Suppressor macrophage treated with lipopolysaccharide for 1 hour (primary cell): ENCODE measurements at regions not wholly inside any gene's neighbourhood (a gene's known extent, or its start where the extent isn't known, plus 50 kb on each side); places are given as distances from the start of the nearest gene placed in this dataset.
"Not testable (repeated sequence)": the region's sequence is repeated elsewhere in the genome, so short reads cannot be mapped to it uniquely, and the experiment has no call there.

Experiments used
- DNase-seq, 3 donors: peaks; one replicate each; pipeline ENCODE4 v3.0.0-alpha.2; 2020 to 2022

DNA sequence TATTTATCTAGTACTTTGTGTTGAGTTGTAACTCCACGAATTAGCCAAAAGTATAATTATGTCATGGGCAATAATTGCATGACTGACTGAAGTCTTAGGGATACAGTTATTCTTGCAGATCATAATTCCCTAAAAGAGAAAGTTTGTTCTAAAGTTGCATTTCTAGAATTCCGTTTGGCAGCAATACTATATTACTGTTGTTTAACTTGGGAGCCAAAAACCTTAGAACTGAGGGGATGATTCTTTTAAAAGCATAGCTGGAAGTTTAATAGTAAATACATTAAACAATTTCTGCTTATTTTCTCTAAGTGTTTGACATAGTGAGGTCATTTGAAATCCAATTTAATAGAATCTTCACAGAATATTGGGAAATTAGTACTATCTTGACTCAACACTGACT lies 356.4 kb upstream of the ADAMTS5 start:
- no peak for DNase-seq

DNA sequence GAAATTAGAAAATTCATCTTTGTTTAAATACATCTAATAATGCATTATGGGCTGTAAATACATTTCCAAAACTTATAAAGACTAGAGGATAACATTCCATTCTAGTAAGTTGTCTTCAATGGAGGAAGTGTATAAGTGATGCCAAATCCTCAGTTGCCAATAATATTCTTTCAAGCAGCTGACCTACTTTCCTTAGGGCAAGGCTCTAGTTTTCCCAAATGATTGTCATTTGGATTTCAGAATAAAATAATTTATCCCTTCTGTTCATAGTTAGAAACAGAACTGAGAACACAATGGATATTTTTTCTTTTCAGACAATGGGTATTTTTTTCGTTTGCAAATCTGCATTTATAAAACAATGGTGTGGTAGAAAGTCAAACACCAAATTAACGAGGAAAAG lies 354.9 kb upstream of the ADAMTS5 start:
- DNase-seq: no peak

DNA sequence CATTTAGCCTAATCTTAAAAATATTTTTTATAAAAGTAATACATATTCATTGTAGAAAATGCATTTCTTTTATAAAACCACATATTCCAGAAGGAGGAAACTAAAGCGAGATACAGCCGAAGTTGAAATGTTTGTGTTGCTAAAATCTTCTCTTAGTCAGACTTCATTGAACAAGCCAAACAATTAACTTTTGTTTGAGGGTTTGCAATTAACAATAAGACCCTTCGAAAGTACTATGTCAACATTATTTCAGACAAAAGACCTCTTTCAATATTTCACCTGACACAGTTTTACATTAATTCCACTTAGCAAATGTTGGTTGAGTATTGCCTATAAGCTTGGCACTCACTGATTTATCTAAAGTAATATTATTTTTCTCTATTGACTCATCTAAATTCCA lies 354.0 kb upstream of the ADAMTS5 start:
- DNase-seq: no peak

DNA sequence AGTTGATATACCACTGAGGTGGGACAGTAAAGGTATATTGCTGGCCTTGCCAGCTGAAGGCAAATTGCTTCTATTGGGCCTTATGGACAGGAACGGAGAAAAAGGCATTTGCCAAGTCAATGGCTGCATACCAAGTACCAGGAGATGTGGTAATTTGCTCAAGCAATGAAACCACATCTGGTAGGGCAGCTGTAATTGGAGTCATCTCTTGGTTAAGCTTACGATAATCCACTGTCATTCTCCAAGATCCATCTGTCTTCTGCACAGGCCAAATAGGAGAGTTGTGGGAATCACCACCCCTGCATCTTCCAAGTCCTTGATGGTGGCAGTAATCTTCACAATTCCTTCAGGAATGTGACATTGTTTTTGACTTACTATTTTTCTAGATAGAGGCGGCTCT lies 350.7 kb upstream of the ADAMTS5 start:
- not testable (repeated sequence) for DNase-seq

DNA sequence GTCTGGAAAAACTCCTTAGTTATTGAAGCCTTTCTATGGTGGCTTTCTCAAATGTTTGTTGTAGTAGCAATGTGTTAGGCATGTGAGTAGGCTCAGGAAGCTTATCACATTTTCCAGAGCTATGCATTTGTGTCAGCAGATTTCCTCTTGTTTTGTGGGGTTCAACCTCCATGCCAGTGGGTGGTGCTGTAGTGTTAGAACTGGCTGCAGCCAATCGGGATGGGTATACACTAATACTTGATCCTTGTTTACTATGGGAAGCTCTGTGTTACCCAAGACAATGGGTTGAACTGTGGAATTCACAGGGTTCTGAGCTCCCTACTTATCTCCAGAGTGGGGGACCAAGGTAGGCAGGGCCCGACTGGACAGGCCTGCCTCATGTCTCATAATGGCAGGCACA lies 348.5 kb upstream of the ADAMTS5 start:
- DNase-seq: no peak

DNA sequence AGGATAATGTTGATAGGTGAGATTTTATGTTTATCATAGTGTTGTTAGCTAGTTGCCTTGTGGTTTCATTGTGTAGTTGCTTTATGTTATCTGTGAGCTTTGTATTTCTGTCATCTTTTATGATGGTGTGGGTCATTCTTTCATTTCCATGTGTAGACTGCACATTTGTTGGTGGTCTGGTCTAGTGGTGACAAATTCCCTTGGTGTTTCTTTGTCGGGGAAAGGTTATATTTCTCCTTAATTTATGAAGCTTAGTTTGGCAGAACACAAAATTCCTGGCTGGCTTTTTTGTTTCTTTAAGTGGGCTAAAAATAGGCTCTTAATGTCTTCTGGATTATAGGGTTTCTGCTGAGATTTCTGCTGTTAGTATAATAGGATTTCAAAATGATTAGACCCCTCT lies 347.2 kb upstream of the ADAMTS5 start:
- no peak for DNase-seq

DNA sequence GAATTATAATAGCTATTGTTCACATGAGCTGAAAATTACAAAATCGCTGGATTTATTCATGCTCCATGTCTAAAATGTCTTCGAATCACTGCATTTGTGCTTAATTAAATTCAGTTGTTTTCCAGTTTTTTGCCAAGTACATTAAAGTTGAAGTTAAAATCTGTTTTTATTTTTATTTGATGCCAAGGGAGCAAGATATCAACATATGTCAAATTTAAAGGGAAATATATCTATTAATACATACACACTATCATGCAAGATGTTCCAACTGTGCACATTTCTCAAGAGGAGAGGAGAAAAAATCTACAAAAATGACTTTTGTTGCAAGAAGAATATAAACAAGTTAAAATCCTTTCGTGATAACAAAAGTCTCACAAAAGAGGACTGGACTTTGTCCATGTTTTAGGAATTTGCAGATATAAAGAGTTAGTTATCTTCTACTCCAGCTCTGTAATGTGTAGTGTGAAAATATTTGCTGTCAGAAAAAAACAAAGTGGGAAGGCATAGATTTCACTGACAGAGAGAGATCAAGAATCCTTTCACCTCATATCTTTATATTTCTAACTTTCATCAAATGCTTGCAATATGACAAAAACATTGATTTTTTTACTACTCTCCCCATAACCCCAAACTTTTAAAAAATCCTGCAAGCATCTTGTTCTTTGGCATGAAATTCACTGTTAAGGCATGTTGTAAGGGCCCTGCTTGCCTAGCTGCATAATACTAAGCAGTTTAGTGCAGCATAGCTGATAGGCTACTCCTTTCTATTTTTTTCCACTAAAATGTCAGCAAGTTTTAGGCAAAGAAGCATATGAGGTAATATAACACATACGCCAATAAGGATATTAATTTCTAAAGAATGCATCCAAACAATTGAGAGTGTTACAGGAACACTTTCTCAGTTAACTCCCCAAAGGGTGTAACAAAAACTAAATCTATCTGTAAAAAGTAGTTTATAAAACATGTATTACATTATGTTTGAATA lies 340.2 kb upstream of the ADAMTS5 start:
- no peak for DNase-seq

DNA sequence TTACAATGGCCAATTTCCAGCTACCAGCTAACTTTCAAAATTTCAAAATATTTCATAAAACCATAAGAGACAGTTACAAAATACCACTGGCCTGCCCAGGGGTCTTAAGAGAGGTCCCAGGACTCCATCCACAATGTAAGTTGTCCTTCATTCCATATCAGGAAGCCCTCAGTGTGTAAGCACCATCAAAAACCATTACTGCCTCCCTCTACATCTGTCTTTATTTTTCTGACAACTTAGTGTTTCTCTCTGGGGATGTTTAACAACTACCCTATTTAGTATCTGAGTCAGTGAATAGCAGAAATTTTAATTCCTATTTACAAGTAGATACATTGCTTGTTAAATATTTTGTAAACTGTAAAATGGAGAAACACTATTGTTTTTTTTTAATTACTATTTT lies 339.3 kb upstream of the ADAMTS5 start:
- DNase-seq: no peak

DNA sequence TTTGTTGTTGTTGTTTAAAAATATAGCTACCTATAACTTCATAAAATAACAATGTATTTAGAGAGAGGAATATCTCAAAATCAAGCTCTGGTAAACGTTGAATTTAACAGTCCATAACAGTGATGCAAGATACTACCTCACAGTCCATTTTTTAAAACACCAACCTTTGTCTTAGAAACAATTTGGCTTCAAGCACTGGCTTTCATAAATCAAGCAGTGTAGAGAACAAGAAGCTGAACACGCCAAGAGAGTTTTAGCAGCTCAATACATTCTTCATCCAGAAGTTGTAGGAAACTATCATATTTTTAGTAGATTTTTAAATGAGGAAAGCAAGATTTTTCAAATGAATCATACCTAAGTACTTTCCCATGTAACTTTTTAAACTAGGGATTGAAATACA lies 334.3 kb upstream of the ADAMTS5 start:
- no peak for DNase-seq

DNA sequence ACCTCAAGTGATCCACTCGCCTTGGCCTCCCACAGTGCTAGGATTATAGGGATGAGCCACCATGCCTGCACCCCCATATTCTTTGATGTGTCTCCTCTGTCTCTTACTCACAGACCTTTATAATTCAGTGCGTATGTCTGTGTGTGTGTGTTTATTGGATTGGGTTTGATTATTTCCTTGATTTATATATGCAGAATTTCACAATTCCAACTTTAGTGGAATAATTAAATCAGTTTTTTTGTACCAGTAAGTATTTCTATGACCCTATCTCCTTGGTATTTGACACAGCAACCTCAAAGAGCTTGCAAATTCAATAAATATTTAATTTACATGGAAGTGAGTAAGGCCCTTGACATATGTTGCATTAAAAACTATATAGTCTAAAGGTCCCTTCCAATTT lies 333.9 kb upstream of the ADAMTS5 start:
- DNase-seq: no peak

DNA sequence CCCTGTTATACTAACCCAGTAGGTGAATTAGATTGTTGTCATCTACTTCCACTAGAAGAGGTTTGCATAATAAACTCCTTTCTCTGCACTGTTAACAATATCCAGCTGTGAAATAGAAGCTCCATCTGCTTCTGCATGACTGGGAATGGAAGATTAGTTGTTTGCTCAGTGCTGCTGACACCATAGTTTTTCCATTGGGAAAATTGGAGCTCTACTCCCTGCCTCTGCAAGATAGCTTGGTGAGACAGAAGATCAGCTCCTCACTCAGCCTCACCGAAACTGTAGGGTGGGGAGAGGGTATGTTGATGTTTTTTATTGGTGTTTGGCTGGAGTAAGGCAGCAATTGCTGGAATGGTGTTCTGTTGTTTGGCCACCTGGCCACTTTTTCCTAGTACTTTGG lies 331.6 kb upstream of the ADAMTS5 start:
- DNase-seq: no peak

DNA sequence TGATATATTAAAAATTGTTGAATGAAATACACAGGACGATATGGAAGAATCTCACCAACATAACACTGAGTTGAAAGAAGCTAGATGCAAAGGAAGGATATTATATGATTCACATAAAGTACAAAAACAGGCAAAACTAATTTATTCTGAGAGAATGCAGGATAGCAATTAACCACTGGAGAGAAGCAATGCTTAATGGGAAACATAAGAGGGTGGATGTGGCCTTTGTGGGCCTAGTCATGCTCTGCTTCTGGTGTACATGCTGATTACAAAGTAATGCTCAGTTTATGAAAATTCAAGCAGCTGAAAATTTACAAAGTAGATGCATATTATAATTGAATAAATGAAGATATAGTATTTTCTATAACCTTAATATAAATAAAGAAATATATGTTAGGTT lies 326.4 kb upstream of the ADAMTS5 start:
- DNase-seq: no peak

DNA sequence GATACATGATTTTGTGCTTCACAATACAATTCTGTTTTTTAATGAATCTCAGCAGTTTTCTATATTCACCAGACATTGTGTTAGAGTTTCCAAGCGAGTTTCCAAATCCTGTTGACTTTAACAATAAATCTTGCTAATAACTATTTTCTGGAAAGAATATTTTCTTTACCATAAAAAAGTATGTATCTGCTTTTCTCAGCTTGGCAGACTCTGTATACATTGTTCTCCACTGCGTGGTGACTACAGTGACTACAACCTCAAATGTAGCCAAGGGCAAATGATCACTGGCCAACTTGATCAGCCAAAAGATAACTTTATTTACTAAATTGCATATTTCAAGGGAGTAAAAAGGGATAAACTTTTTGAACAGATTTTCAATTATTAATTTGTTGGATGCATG lies 325.9 kb upstream of the ADAMTS5 start:
- no peak for DNase-seq

DNA sequence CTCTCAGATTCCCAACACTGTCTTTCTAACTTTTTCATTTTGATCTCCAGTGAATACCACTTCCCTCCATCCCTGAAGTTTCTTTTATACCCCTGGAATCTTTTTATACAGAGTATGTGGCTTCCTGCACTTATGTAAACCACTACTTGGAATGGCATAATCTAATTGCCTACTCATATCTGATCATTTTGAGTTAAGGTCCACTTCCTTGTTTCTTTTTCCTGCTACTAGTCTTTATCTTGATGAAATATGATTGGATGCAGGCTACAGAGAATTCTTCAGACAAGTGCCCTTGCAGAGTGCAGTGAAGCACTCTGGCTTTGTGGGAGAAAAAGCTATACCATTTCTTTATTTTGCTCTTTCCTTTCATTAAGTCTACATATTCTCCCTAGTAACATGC lies 325.3 kb upstream of the ADAMTS5 start:
- DNase-seq: no peak

DNA sequence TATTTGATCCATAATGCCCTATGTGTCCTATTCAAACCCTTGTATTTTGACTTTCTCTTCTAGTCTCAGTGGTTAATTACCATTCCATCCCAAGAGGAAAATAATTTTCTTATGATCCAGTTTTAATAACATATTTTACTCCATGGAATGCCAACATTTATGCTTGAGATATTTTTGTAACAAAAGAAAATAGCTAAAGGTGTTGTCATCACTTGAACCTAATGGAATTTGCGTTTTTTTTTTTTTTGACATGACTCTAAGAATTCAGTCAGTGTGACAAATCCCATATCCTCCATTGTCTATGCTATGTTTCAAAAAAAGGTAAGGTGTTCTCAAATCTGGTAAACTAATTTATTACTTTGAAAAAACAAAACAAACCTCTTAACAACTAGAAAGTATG lies 324.1 kb upstream of the ADAMTS5 start:
- DNase-seq: no peak

DNA sequence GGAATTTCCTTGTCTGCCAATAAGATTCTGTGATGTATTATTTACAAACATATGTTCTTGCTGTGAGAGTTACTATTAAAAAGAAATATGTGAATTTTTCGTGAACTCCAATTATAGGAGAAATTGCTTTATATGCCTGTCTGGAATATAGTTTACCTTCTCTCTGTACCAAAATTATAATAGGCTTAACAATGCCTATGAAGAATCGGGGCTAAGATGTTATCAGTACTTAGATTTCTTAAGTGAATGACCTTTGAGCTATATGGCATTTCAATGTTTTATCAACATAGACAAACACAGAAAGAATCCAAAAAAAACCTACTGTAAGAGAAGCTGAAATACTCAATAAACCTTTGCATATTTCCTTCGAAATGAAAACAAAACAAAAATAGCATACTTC lies 323.1 kb upstream of the ADAMTS5 start:
- no peak for DNase-seq

DNA sequence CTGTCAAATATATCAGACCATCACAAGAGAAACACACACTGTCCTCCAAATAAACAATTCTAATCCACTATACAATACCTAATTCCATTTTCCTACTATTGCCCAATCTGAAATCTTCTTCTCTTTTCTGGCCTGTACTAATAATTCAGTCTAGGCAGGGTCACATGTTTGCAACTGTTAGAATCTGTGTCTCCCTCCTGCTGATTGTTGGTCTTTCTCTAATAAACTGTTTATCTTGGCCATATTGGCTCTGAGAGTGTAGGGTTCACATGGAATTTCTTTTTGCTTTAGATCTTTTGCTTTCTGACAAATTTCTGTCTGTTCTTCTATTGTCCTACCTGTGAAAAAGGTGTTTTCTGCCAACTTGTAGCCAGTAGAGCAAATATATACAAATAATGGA lies 319.9 kb upstream of the ADAMTS5 start:
- no peak for DNase-seq

DNA sequence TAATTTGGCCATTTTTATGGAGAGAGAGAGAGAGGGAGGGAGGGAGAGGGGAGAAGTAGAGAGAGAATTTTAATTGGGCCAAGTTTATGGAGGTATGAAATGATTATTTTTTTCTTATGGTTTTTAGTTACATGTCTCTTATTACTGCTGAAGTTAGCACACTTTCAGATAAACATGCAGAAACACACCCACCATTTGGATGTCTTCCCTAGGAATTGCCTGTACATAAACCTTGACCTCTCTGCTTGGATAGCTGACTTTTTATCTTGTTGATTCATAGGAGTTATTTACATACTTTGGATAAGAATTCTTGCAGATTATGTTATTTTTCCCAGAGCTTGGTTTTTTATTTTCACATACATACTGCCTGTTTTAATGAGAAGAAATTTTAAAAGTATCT lies 310.2 kb upstream of the ADAMTS5 start:
- DNase-seq: no peak

DNA sequence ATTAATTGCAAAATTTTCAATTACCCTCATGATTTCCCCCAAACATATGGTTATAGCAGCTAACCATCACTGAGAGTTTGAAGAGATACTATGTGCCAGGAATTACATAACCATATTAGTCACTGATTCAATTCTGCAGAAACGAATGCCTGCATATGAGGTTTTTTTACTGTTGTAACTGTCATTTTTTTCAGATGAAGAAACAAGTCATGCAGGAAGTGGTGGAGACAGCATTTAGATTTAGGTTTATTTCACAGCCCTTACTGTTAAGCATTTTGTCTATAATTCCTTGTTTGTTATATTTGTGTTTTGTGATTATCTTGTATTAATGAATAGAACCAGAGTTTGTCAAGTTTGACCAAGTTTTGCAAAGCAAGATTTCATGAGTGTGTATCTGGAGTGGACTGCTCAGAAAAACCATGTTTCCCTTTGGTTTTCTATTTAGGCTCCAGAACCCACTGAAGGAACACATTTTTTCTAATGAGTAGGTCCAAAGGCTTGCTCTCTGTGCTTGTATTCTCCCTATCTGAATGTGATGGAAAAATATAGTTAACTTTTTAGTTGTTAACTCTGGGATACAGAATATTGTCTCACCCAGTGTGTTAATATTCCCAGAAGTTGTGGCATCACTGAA lies 308.5 kb upstream of the ADAMTS5 start:
- DNase-seq: peak; percentile 6 to 55 (median 44)

DNA sequence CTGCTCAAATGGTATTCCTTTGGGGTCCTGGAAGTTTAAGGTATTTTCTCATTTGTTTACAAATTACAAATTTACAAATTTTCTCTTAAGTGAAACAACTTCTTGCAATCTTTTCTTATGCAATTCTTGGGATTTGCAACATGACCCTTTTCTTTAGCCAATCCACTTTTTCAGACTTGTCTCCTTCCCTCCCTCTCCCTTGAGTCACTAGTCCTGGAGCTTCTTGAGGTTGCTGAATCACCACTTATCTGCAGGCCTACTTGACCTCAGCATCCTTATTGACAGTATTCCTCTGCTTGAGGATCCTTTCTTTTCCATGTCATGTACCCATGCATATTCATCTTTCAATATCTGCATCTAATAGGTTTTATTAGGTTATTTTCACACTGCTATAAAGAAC lies 302.8 kb upstream of the ADAMTS5 start:
- DNase-seq: peak in 2 of 3 donors; percentile 14 to 22

DNA sequence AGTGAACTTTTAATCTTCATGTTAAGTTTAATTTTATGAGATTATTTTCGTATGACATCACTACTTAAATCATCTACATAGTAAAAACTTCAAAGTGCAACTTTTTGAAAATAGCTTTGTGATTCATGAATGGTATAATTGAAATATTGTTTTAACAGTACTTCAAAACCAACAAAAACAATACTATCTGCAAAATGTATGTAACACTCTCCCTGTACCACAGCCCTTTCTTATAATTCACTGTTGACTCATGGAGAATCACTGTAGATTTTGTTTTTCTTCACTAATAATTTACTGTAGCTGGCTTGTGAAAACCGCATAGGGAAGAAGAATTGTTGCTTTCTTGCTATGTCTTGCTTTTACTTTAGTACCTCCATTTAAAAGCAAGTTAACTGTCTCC lies 301.4 kb upstream of the ADAMTS5 start:
- no peak for DNase-seq

DNA sequence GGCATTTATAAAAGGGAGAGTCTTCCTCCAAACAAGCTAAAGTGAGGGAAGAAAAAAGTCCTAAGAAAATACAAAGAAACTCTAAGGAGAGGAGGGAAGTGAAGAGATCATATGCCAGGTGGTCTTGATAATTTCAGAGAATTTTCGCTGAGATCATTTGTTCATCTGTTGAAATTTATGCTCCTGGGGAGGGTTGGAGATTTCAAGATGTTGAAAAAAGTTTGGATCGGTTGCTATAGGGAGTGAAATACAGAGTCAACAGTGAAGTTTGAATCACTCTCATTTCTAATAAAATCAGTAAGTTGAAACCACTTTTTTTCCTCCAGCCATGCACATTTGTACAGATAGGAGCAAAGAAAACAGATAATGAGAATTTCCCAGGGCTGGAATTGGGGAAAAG lies 299.1 kb upstream of the ADAMTS5 start:
- no peak for DNase-seq

DNA sequence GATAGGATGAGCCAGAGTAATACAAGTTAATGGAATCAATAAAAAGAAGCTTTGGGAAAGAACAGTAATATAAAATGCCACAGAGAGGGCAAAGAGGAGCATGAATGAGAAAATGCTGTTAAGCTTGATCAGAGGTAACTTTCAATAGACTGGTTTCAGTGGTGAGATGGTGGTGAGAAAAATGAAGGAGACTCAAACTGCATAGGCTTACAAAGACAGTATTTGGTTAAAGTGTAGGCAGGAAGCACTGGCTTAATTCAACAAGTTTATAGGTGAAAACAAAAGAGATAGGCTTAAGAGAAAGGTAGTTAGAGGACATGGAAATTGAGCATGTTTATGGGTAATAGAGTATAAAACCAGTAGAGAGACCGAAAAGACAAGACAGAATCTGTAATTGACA lies 298.6 kb upstream of the ADAMTS5 start:
- DNase-seq: no peak

DNA sequence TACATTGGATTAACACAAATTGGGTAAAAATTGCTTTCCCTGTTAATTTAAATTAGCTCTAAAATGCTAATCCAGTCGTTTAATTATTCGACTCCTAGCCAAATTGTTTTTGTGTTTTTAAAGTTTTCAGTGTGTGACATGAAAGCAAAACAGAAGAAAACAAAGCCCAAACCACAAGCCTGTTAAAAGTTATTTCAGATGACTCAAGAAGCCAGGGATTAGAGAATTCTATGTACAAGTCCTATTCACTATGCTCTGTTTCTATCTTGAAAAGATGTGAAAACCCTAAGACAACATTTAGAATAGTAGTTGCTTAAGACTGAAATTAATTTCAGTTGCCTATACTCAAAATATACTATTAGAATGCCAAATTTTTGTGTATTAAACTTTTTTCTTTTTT lies 294.8 kb upstream of the ADAMTS5 start:
- DNase-seq: no peak

DNA sequence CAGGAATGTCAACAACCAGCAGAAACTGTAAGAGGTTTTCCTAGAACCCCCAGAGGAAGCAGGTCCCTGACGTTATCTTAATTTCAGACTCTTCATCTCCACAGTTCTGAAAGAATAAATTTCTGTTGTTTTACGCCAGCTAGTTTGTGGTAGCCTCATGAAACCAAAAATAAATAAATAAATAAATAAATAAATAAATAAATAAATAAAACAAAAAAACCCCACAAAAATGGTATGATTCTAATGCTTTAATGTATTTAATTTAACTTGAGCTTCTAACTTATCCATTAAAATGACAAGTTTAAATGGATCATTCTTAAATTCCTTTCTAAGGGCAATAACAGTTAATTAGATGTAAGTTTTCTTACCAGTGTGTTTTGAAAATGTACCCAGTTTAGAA lies 293.8 kb upstream of the ADAMTS5 start:
- no peak for DNase-seq
